Dermis blood vessel endothelial cell (primary cell): ENCODE measurements at regions not wholly inside any gene's neighbourhood (a gene's known extent, or its start where the extent isn't known, plus 50 kb on each side); places are given as distances from the start of the nearest gene placed in this dataset.
A peak's percentile ranks its signal among the peaks of the same experiment; 100 is the strongest.
"Not testable (repeated sequence)": the region's sequence is repeated elsewhere in the genome, so short reads cannot be mapped to it uniquely, and the experiment has no call there.

Source experiments
- DNase-seq: peaks from one replicate; pipeline ENCODE4 v3.0.0; 2010

DNA sequence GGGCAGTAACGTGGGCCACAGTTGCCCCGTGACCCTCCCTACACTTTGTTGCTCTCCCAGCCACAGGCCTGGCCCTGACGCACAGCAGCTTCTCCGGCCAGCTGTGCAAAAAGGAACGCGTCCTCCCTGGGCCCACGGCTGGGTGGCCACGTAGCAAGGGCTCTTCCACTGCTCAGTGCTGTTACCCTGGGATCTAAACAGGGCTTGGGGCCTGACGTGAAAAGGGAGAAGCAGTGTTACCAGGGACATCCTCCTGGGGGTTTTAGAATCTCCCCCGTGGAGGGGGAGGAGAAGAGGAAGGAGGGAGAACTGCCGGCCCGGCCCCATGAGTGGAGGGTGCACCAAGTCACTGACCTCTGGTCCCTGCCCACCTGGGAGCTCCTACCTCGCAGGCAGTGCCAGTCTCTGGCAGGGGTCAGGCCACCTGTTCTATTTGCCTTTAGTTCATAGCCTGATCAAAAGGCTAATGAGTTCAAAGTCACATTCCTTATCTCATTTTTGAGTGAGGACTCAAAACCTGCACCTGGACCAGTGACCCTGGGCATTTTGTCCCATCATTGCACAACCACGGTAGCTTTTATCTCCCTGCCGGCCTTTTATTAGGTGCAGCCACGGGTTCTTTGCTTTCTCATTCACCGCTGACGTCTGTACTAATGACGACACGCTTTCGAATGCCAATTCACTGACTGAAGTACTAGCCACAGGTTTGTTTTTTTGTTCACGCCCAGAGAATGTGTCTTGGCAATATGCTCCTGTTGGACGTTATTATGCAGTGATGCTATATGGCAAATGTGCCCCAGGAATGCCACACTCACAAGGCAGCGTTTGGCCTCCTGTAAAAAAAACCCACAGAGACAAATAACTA lies 4424.6 kb upstream of the TPTE start:
- DNase-seq = not testable (repeated sequence)

- not testable (repeated sequence) for DNase-seq
Observed at GRCh38 chr21:6097736-6098135, 4423.6 kb upstream of the TPTE start.

DNA sequence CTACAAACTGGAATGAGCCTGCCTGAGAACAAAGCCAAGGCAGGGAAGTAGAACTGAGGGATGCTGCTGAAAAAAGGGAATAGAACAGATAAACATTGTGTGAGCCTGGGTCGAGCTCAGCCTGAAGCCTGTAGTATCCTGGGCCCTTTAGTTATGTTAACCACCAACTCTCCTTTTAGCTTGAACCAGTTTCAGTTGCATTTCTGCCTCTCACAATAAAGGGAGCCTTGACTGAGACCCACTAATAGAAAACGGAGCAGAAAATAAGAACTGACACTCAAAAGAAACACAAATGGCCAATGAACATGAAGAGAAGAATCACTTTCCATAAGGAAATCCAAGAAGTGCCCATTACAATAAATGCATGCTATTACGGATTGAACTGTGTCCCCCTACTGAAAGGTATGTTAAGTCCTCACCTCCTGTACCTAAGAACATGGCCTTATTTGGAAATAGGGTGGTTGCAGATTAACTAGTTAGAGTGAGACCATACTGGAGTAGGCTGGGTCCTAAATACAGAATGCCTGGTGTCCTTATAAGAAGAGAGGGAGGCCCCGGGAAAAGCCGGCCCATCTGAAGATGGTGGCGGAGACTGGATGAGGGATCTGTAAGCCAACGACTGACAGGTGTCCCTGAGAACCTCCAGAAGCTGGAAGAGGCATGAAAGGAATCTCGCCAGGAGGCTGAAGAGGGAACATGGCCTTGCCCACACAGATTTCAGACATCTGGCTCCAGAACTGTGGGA lies 4423.0 kb upstream of the TPTE start:
- not testable (repeated sequence) for DNase-seq

GRCh38 chr21:6101588-6101987 lies 4419.8 kb upstream of the TPTE start:
- DNase-seq = not testable (repeated sequence)

DNA sequence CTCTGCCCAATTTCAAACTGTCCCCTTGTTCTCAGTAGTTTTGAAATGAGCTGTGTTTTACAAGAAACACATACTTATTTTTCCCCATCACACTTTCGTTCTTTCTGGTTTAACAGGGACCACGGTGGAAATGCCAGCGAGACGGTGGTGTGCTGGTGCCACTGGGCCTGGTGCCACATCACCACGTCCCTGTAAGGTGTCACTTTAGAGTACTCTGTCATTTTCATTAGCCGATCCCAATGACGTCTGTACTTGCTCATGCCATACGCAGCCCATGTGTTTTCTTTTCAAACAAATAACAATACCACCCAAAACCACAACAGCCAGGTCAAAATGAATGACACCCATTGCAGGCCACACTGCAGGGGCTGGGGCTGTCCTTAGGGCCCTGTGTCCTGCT lies 4416.8 kb upstream of the TPTE start:
- DNase-seq = not testable (repeated sequence)

DNA sequence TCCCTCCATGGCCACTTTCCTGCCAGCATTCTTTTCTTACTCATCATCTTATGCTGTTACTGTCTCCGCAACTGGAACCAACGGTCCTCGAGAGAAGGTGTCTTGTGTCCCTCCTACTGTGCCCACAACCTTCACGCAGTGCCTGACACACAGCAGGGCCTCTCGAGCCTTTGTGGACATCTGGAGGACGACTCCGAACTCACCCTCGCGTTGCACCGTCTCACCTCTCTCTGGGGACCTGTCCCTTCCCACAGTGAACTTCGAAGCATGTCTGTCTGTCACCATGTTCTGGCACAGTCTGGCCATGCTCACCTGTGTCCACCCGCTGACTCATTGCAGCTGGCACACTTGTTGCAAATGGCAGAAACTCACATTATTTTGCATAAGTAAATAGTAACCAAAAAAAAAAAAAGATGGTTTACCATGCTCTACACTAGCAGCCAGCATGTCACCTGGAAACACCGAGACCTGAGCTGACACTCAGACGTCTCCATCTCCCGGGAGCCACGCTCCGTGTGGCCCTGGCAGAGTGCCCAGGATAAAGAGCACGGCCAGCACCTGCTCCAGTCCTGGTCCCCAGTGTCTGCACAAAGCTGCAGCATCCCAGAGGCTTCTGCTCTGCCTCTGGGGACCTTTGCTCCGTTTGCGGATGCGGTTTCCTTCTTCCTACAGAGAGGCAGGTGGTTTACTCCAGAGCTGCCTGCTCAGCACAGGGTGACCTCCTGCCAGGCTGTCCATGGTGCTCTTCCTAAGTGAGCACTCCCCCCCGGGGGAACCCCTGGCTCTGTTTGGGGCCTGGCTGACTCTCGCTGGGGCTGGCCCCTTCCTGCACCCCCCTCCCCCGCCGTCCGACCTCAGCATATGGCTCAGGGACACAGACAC lies 4414.5 kb upstream of the TPTE start:
- DNase-seq = not testable (repeated sequence)

GRCh38 chr21:6108894-6109293 lies 4412.5 kb upstream of the TPTE start:
- not testable (repeated sequence) for DNase-seq

DNA sequence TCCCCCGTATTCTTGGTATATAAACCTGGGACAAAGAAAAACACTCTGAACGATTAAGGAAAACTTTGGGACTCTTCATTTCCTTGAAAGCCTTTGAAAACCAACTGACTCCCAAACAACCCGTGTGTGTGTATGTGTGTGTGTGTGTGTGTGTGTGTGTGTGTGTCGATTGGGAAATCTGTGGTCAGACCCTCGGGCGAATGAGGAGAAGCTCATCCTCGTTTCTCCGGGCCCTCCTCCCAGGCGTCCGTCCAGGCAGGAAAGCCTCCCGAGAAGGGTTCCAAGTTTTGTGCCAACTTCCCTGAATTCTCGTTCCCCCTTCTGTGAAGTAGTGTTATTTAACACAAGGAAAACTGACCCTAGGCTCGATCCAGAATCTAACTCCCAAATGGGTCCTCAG lies 4411.6 kb upstream of the TPTE start:
- peak; percentile 43 for DNase-seq

- not testable (repeated sequence) for DNase-seq
Observed at GRCh38 chr21:6110716-6111343, 4410.6 kb upstream of the TPTE start.

GRCh38 chr21:6111354-6111753 lies 4410.0 kb upstream of the TPTE start:
- DNase-seq = not testable (repeated sequence)

GRCh38 chr21:6118336-6118735 lies 4403.0 kb upstream of the TPTE start:
- not testable (repeated sequence) for DNase-seq

GRCh38 chr21:6120863-6121262 lies 4400.5 kb upstream of the TPTE start:
- not testable (repeated sequence) for DNase-seq

DNA sequence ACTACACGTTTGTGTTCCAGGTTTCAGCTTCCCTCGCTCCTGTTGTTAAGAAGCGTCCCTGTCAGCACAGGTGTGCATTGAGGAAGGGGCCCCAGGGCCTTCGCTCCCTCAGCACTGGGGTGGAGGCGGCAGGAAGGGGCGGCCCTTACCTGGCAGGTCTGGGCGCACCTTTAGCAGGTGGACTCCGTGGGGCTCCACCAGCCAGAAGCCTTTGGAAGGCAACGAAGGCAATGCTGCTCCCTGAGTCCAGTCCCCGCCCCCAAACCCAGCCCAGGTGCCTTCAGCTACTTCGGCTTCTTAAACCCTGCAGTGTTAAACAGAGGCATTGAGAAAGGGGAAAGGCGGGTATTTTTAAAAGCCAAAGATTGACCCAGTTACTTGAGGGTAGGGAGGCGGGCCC lies 4398.8 kb upstream of the TPTE start:
- DNase-seq = not testable (repeated sequence)

DNA sequence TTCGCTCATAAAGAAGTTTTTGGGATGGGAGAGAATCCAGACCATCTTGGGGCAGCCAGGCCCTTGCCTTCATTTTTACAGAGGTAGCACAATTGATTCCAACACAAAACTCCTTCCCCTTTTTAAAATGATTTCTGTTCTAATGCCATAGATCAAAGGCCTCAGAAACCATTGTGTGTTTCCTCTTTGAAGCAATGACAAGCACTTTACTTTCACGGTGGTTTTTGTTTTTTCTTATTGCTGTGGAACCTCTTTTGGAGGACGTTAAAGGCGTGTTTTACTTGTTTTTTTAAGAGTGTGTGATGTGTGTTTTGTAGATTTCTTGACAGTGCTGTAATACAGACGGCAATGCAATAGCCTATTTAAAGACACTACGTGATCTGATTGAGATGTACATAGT lies 4398.2 kb upstream of the TPTE start:
- not testable (repeated sequence) for DNase-seq

GRCh38 chr21:6125549-6126240 lies 4395.7 kb upstream of the TPTE start:
- not testable (repeated sequence) for DNase-seq

DNA sequence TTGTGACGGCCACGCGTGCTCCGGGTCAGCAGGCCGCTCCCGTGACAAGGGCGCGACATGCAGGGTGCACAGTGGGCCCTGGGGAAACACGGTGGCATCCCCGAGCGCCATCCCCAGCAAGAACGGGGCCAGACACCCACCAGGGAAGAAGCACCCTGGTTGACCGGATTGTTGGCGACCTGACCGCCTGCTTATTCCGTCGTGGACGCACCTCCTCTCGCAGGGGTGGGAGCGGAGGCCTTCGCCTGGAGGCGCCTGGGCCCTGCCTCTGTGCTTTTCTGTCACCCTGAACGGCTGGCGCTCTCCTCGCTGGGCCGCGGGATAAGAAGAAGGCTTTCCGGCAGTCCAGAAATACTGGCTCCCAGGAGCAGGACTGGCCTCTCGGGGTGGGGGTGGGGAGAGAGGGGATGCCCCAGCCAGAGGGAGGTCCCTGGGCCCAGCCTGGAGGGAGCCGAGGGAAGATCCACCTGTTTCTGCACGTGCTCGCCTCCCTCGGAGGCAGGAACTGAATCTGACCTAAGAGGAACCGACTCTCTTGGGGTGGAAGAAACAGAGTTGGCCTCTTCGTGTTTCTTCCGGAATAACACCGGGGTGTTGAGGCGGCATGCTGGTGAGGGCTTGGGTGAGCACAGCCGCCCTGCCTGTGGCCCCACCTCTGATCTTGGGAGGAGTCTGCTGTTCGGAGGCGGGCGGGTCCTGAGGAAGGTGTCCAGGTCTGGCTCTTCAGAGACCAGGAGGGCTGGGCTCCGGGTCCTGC lies 4394.2 kb upstream of the TPTE start:
- DNase-seq = not testable (repeated sequence)

DNA sequence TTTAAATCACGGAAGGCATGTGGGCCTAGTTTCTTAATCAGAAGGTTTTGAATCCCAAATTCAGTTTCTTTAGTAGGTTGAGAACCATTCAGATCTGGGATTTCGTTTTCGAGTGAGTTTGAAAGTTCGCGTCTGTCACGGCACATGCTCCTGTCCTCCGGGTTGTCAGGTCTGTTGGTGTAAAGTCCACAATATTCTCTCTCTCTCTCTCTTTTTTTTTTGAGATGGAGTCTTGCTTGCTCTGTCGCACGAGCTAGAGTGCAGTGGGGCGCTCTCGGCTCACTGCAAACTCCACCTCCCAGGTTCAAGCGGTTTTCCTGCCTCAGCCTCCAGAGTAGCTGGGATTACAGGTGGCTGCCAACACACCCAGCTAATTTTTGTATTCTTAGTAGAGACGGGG lies 4390.6 kb upstream of the TPTE start:
- not testable (repeated sequence) for DNase-seq

DNA sequence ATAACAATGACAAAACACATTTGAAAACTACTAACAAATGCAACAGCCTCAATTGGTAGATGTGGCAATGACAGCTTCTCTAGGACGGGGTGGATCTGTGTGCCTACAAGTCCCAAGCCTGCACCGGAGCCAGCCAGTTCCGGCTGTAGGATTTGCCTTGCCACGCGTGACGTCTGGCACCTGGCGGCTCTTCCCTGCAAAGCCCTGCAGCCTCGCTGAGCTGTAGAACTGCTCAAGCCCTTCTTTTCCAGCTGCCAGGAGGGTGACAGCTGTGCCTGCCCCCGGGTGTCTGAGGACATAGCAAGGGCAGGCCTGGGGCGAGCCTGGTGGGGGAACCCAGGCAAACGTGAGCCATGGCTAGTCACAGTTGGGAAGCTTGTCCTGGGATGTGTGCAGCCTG lies 4388.0 kb upstream of the TPTE start:
- DNase-seq = not testable (repeated sequence)

DNA sequence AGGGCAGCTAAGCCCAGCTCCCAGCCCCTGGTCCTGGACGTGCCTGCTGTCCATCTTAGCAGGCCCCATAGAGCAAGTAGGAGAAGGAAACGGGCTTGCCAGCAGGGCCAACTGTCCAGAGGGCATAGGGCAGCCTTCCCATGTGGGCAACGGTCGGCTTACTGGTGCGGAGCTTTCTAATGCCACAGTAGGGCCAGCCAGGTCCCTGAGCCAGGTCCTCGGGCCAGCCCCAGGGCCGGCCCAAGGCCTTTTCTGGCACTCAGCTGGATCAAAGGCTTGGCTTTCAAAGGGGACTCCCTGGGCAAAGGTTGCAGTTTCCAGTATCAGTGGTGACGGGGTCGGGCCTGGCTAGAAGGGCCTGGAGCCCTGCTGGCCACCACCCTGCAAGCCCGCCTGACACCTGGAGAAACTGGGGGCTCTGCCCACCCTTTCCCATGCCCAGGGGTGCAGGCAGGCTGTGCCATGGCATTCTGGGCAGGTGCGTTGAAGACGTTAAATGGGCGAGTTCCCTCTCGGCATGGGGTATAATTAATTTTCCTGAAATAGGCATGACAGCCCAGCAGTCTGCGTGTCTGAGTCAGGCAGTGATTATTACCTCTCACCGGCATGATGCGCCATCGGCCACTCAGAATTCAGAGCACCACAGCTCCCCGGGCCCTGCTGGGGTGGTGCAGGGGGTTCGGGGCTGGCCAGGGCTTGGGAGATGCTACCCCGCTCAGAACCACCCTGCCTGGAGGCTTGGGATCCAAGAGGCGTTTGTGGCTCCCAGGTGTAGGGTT lies 4387.3 kb upstream of the TPTE start:
- DNase-seq = not testable (repeated sequence)

GRCh38 chr21:6136732-6137131 lies 4384.7 kb upstream of the TPTE start:
- DNase-seq = not testable (repeated sequence)
